ENCODE measurements at regions not wholly inside any gene's neighbourhood (a gene's known extent, or its start where the extent isn't known, plus 50 kb on each side); places are given as distances from the start of the nearest gene placed in this dataset.

DNA sequence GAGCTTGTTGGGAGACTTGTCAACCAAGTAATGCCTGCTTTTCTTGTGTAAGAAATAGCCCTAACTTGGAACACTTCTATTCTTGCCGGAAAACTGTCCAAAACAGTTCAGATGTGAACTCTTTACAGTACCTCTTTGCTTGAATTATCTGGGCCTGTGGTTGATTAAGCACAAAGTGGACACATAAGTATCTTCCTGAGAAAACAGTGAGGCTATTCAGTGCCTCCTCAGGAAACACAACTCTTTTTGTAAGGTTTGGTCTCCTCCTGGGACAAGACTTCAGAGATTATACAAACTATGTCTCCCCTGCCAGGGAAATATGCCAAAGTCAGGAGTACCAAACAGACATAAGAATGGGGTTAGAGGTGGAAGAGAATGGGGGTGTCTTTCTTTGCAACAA is 127.7 kb downstream of the LACC1 start:
- TF ChIP-seq, protein P1, sequence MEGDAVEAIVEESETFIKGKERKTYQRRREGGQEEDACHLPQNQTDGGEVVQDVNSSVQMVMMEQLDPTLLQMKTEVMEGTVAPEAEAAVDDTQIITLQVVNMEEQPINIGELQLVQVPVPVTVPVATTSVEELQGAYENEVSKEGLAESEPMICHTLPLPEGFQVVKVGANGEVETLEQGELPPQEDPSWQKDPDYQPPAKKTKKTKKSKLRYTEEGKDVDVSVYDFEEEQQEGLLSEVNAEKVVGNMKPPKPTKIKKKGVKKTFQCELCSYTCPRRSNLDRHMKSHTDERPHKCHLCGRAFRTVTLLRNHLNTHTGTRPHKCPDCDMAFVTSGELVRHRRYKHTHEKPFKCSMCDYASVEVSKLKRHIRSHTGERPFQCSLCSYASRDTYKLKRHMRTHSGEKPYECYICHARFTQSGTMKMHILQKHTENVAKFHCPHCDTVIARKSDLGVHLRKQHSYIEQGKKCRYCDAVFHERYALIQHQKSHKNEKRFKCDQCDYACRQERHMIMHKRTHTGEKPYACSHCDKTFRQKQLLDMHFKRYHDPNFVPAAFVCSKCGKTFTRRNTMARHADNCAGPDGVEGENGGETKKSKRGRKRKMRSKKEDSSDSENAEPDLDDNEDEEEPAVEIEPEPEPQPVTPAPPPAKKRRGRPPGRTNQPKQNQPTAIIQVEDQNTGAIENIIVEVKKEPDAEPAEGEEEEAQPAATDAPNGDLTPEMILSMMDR (IDR thresholded peaks at IDR 0.05), result no peak
- TF ChIP-seq EP300 (IDR thresholded peaks at IDR 0.05) (no peak), POLR2AphosphoS5 (IDR thresholded peaks at IDR 0.05) (no peak), POLR2A (IDR thresholded peaks at IDR 0.05) (no peak)
